ENCODE measurements at regions not wholly inside any gene's neighbourhood (a gene's known extent, or its start where the extent isn't known, plus 50 kb on each side); places are given as distances from the start of the nearest gene placed in this dataset.
"Not testable (repeated sequence)": the region's sequence is repeated elsewhere in the genome, so short reads cannot be mapped to it uniquely, and the experiment has no call there.

GRCh38 chr16:60611844-60612243, 1424.4 kb downstream of the CDH8 start:
- no peak for DNase-seq (ENCODE audit: low spot score)
- Histone ChIP-seq H3K4me2 (no peak overlapping the region), H3K4me3 (no peak overlapping the region), H3K9me2 (replicated peaks; ENCODE audit: insufficient read depth) (no peaks in the 10 kb centered on the region), H2AFZ (no peak overlapping the region), H3K27me3 (no peaks in the 10 kb centered on the region), H3K36me3 (replicated peaks; ENCODE audit: insufficient read depth, low read depth) (no peaks in the 10 kb centered on the region), H3K4me1 (ENCODE audit: insufficient read depth) (no peaks in the 10 kb centered on the region), H3K79me2 (no peaks in the 10 kb centered on the region), H3K27ac (no peak overlapping the region), H3K9me3 (ENCODE audit: low read depth) (no peaks in the 10 kb centered on the region), H4K20me1 (ENCODE audit: insufficient read depth, poor library complexity, severe bottlenecking) (no peaks in the 10 kb centered on the region)
- TF ChIP-seq CTCF (IDR thresholded peaks at IDR 0.05; ENCODE audit: poor library complexity) (no peak), EZH2phosphoT487 (IDR thresholded peaks at IDR 0.05; ENCODE audit: low read depth, severe bottlenecking, unreplicated experiment) (no peak)

GRCh38 chr16:60608971-60609370, 1427.3 kb downstream of the CDH8 start:
- Histone ChIP-seq H3K4me2 (no peak overlapping the region), H3K4me1 (ENCODE audit: insufficient read depth) (no peaks in the 10 kb centered on the region), H2AFZ (no peak overlapping the region), H3K36me3 (replicated peaks; ENCODE audit: insufficient read depth, low read depth) (no peaks in the 10 kb centered on the region), H3K79me2 (no peaks in the 10 kb centered on the region), H3K9me2 (replicated peaks; ENCODE audit: insufficient read depth) (no peaks in the 10 kb centered on the region), H3K4me3 (no peak overlapping the region), H4K20me1 (ENCODE audit: insufficient read depth, poor library complexity, severe bottlenecking) (no peaks in the 10 kb centered on the region), H3K27me3 (no peaks in the 10 kb centered on the region), H3K27ac (no peak overlapping the region), H3K9me3 (ENCODE audit: low read depth) (no peaks in the 10 kb centered on the region)
- 77% methylated on average over 2 of the region's 2 CpGs for WGBS (ENCODE audit: low lambda C conversion rate, missing lambda C conversion rate)
- no peak for DNase-seq (ENCODE audit: low spot score)
- TF ChIP-seq EZH2 (IDR thresholded peaks at IDR 0.05; ENCODE audit: borderline replicate concordance): no peak
- no peak for TF ChIP-seq CTCF (IDR thresholded peaks at IDR 0.05; ENCODE audit: poor library complexity)
- TF ChIP-seq EZH2phosphoT487 (IDR thresholded peaks at IDR 0.05; ENCODE audit: low read depth, severe bottlenecking, unreplicated experiment): no peak

GRCh38 chr16:60605652-60606051, 1430.6 kb downstream of the CDH8 start:
- not testable (repeated sequence) for H4K20me1 ChIP-seq (ENCODE audit: insufficient read depth, poor library complexity, severe bottlenecking); DNase-seq (ENCODE audit: low spot score); H3K4me3 ChIP-seq; H3K27me3 ChIP-seq; H3K9me2 ChIP-seq (replicated peaks; ENCODE audit: insufficient read depth); H2AFZ ChIP-seq; H3K4me1 ChIP-seq (ENCODE audit: insufficient read depth); H3K27ac ChIP-seq; H3K79me2 ChIP-seq; H3K4me2 ChIP-seq; H3K36me3 ChIP-seq (replicated peaks; ENCODE audit: insufficient read depth, low read depth); H3K9me3 ChIP-seq (ENCODE audit: low read depth)
- 93% methylated on average over 3 of the region's 3 CpGs for WGBS (ENCODE audit: low lambda C conversion rate, missing lambda C conversion rate)

- Histone ChIP-seq H3K27me3 (no peaks in the 10 kb centered on the region), H4K20me1 (ENCODE audit: insufficient read depth, poor library complexity, severe bottlenecking) (no peaks in the 10 kb centered on the region), H2AFZ (no peak overlapping the region), H3K36me3 (replicated peaks; ENCODE audit: insufficient read depth, low read depth) (no peaks in the 10 kb centered on the region), H3K4me3 (no peak overlapping the region), H3K27ac (no peak overlapping the region), H3K9me3 (ENCODE audit: low read depth) (no peaks in the 10 kb centered on the region), H3K9me2 (replicated peaks; ENCODE audit: insufficient read depth) (no peaks in the 10 kb centered on the region), H3K4me1 (ENCODE audit: insufficient read depth) (no peaks in the 10 kb centered on the region), H3K79me2 (no peaks in the 10 kb centered on the region), H3K4me2 (no peak overlapping the region)
- TF ChIP-seq EZH2 (IDR thresholded peaks at IDR 0.05; ENCODE audit: borderline replicate concordance): no peak
- 65% methylated on average over 3 of the region's 3 CpGs for whole genome bisulfite sequencing (ENCODE audit: low lambda C conversion rate, missing lambda C conversion rate)
- DNase-seq (ENCODE audit: low spot score): no peak
Measured at GRCh38 chr16:60605176-60605575, 1431.1 kb downstream of the CDH8 start.

DNA sequence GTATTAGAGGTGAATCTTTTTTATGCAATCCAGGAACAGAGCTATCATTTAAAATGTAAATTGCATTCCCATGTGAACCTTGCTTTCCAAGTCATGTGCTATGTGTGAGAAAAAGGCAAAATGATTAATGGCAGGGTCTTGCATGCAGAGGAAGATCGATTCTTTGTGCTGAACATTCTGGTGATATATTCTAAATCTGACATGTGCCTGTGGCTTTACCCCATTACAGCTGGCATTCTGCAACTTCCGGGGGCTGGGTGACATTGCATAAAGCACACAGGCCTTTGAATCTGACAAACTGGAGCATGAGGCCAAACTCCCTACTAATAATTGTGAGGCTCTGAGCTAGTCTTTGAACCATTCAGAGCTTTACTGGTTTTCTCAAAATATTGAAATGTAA, 1449.7 kb downstream of the CDH8 start:
- Histone ChIP-seq H3K36me3 (replicated peaks; ENCODE audit: insufficient read depth, low read depth) (no peaks in the 10 kb centered on the region), H3K27me3 (no peaks in the 10 kb centered on the region), H3K79me2 (no peaks in the 10 kb centered on the region), H3K9me2 (replicated peaks; ENCODE audit: insufficient read depth) (no peaks in the 10 kb centered on the region), H3K27ac (no peak overlapping the region), H2AFZ (no peak overlapping the region), H3K4me1 (ENCODE audit: insufficient read depth) (no peaks in the 10 kb centered on the region), H3K4me2 (no peak overlapping the region), H3K9me3 (ENCODE audit: low read depth) (no peaks in the 10 kb centered on the region), H3K4me3 (no peak overlapping the region), H4K20me1 (ENCODE audit: insufficient read depth, poor library complexity, severe bottlenecking) (no peaks in the 10 kb centered on the region)
- TF ChIP-seq EZH2 (IDR thresholded peaks at IDR 0.05; ENCODE audit: borderline replicate concordance) (no peak), EZH2phosphoT487 (IDR thresholded peaks at IDR 0.05; ENCODE audit: low read depth, severe bottlenecking, unreplicated experiment) (no peak), CTCF (IDR thresholded peaks at IDR 0.05; ENCODE audit: poor library complexity) (no peak)
- WGBS (ENCODE audit: low lambda C conversion rate, missing lambda C conversion rate): 93% methylated on average over 2 of the region's 2 CpGs
- no peak for DNase-seq (ENCODE audit: low spot score)

Data from hepatocyte (in vitro differentiated cells).